ENCODE measurements at regions not wholly inside any gene's neighbourhood (a gene's known extent, or its start where the extent isn't known, plus 50 kb on each side); places are given as distances from the start of the nearest gene placed in this dataset.
"Not testable (repeated sequence)": the region's sequence is repeated elsewhere in the genome, so short reads cannot be mapped to it uniquely, and the experiment has no call there.

GRCh38 chr6:159595173-159595572 lies 97.9 kb downstream of the SOD2 start:
- no peak for DNase-seq (ENCODE audit: extremely low spot score, insufficient read length, low read depth)
- no peak for FAIRE-seq

GRCh38 chr6:159594750-159595117 lies 98.3 kb downstream of the SOD2 start:
- DNase-seq (ENCODE audit: extremely low spot score, insufficient read length, low read depth) (no peak), FAIRE-seq (no peak)

GRCh38 chr6:159594106-159594749 lies 98.8 kb downstream of the SOD2 start:
- FAIRE-seq (no peak), DNase-seq (ENCODE audit: extremely low spot score, insufficient read length, low read depth) (no peak)

DNA sequence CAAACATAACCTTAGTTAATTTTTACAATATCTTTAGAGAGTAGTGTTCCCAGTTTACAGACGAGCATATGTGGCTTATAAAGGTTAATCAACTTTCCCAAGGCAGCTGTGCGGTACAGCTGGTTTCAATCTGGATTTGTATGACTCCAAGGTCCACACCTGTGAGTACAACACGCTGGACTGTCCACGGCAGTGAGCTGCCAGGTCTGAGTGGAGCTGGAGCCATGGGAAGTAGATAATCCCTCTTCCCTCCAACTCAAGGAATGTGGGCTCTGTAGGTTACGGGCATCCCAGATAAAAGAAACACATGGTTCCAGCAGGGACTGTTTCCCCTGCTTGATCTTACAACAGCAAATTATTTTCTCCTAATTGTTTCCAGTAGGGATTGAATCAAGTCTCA lies 102.2 kb downstream of the SOD2 start:
- no peak for DNase-seq (ENCODE audit: extremely low spot score, insufficient read length, low read depth)
- FAIRE-seq = no peak

- FAIRE-seq (no peak), DNase-seq (ENCODE audit: extremely low spot score, insufficient read length, low read depth) (no peak)
Observed at GRCh38 chr6:159586684-159587083, 106.4 kb downstream of the SOD2 start.

GRCh38 chr6:159582736-159583135 lies 110.3 kb downstream of the SOD2 start:
- DNase-seq (ENCODE audit: extremely low spot score, insufficient read length, low read depth) = no peak
- no peak for FAIRE-seq

DNA sequence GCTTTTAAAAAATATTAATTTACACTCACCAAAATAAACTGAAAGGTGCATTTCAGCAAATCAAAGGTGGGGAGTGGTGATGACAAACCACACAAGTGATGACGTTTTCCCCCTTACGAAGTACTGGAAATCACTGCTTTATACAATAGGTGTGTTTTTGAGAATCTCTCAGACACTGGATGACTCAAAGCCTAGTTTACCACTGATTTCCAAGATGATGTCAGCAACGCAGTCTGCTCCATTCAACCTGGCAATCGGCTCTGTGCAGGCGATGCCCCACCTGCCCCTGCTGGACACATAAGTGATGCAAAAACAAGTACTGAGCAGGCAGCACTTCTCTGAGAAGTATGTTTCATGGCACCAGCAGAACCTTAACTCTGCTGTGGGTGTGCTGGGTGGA lies 114.4 kb downstream of the SOD2 start:
- FAIRE-seq (no peak), DNase-seq (ENCODE audit: extremely low spot score, insufficient read length, low read depth) (no peak)

GRCh38 chr6:159577564-159577963 lies 115.5 kb downstream of the SOD2 start:
- no peak for DNase-seq (ENCODE audit: extremely low spot score, insufficient read length, low read depth)
- no peak for FAIRE-seq

DNA sequence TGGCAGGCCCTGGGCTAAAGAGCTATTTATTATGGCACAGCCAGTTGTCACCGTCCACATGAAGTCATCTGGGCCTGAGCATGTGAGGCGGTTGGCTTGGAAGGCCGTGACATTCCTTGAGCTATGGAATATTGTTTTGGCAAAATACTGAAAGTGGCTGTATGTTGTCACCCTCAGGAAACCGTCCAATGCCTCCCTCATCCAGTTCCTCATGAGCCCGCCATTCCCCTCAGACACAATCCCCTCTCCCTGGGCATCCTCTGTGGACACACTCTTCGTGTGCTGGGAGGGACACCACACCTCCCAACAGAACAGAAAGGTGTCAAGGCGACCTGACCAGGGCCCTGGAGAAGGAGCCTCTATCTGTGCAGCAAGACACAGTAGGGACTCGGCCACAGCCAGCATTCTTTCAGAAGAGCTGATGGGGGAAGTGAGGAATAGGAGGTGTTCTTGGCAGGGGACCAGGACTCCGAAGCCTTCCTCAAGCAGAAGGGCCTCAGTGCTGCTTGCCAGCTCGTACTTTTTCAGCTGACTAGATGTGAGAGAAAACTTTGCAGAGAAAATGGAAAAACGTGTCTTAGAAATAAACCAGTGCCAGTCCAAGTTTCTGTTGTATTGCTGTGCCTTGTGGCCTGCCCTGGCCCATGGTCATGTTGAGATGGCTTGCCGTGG lies 120.5 kb downstream of the SOD2 start:
- FAIRE-seq (no peak), DNase-seq (ENCODE audit: extremely low spot score, insufficient read length, low read depth) (no peak)

GRCh38 chr6:159565181-159565710 lies 127.8 kb downstream of the SOD2 start:
- FAIRE-seq (no peak), DNase-seq (ENCODE audit: extremely low spot score, insufficient read length, low read depth) (no peak)

DNA sequence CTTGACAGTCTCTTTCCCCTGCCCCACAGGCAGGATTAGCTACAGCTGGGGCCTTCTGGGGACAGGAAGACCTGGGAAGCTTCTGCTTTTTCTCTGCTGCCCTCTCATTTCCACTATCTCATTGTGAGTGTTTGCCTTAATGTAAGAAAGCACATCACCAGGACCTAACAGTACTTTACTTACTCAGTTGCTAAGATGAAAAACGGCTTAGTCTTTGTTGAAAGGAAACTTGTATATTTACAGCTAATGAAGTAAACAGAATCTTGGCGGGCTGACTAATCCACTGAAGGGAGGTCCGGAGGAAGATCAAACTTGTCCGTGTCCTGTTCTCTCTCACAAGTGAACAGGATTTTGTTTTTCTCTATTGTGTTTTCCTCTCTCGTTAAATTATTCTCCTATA lies 128.6 kb downstream of the SOD2 start:
- no peak for FAIRE-seq
- DNase-seq (ENCODE audit: extremely low spot score, insufficient read length, low read depth) = no peak

GRCh38 chr6:159557031-159557430 lies 136.0 kb downstream of the SOD2 start:
- FAIRE-seq (no peak), DNase-seq (ENCODE audit: extremely low spot score, insufficient read length, low read depth) (no peak)

DNA sequence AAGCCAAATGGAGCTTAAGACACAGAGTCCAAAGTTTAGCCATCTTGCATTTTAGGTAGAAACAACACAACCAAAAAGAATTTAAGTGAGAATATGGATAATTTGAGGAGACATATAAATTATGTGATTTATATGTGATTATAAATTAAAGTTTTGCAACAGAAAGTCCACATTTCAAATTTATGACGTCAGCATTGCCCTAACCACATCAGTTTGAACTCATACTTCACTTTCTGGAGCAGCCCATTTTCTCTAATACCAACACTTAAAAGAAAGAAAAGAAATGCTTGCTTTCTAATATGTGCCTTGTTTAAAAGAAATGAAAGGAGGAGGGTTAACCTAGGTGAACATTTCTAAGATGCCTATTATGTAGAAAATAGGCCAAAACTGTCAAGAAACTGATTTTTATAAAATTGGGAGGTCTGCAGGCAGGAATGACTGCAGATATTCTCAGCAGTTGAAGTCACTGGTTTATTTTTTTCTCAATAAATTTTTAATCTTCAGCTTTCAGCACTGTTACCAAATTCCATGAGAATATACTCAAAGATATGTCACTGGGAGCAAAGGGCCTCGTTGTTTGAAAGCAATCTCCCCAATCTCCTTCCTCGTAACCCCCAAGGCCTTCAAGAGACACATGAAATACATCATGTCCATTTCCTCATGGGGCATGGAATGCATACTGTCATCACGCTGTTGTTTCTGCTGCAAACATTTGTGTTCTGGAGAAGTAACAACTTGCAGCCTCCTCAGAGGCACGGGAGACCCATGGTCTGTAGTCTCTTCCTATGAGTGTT lies 137.8 kb downstream of the SOD2 start:
- DNase-seq (ENCODE audit: extremely low spot score, insufficient read length, low read depth) = no peak
- no peak for FAIRE-seq

GRCh38 chr6:159541296-159541695 lies 151.7 kb downstream of the SOD2 start:
- FAIRE-seq (no peak), DNase-seq (ENCODE audit: extremely low spot score, insufficient read length, low read depth) (no peak)

- FAIRE-seq = no peak
Observed at GRCh38 chr6:159540883-159541282, 152.2 kb downstream of the SOD2 start.

DNA sequence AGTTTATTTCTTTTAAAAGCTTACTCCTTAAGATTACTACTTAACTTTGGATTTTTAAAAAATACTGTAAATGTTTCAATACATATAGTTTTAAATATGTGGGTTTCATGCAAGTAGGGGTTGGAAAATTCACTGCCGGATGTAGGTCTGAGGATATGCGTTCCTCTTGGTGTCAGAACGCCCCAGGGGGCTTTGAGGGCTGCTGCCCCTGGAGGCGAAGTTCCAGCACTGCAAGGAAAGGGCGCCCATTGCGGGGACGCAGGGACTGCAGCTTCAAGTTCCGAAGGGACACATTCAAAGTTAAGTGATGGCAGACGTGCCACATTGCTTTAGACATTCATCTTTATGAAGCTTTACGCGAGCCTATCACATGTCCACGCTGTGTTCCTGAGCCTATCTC lies 152.9 kb downstream of the SOD2 start:
- DNase-seq (ENCODE audit: extremely low spot score, insufficient read length, low read depth) = no peak
- no peak for FAIRE-seq

More at GRCh38 chr6:159540883-159541282, 152.2 kb downstream of the SOD2 start:
- no peak for DNase-seq (ENCODE audit: extremely low spot score, insufficient read length, low read depth)

DNA sequence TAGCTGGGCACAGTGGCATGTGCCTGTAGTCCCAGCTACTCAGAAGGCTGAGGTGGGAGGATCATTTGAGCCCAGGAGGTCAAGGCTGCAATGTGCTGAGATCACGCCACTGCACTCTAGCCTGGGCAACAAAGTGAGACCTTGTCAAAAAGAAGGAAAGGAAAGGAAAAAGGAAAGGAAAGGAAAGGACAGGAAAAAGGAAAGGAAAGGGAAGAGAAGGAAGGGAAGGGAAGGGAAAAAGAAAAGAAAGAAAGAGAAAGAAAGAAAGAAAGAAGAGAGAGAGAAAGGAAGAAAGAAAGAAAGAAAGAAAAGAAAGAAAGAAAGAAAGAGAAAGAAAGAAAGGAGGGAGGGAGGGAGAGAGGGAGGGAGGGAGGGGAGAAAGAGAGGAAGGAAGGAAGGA lies 155.0 kb downstream of the SOD2 start:
- not testable (repeated sequence) for DNase-seq (ENCODE audit: extremely low spot score, insufficient read length, low read depth); FAIRE-seq

- FAIRE-seq = no peak
- DNase-seq (ENCODE audit: extremely low spot score, insufficient read length, low read depth) = no peak
Observed at GRCh38 chr6:159535656-159536350, 157.2 kb downstream of the SOD2 start.

DNA sequence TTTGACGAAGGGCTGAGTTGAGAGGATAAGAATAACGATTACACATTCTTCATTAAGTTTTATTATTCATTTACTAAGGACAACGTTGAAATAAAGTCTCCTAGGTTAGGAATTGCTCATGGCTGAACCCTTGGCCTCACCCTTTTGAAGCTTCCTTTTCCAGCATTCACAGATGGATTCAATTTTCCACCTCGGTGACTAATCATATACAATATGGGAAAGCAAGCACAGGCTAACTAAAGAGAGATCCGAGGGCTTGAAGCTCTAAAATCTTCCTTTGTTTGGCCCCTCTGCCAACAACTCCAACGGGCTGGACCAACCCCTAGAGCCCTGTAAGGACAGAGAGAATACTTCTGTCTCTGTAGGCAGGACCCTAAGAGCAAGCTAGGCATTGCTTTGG lies 159.5 kb downstream of the SOD2 start:
- no peak for DNase-seq (ENCODE audit: extremely low spot score, insufficient read length, low read depth)
- FAIRE-seq = no peak

GRCh38 chr6:159533016-159533415 lies 160.0 kb downstream of the SOD2 start:
- DNase-seq (ENCODE audit: extremely low spot score, insufficient read length, low read depth) (no peak), FAIRE-seq (no peak)

Measured in GM18507 (cell line).